Neural progenitor cell (in vitro differentiated cells): ENCODE measurements at regions not wholly inside any gene's neighbourhood (a gene's known extent, or its start where the extent isn't known, plus 50 kb on each side); places are given as distances from the start of the nearest gene placed in this dataset.

Experiments
- EZH2 ChIP-seq: fragments of 200-600 bp; sonication (generic); IDR thresholded peaks from 2 replicates; pipeline ENCODE4 v1.6.1; 2017; ENCODE audit warnings: antibody characterized with exemption, mild to moderate bottlenecking, moderate library complexity
- EZH2phosphoT487 ChIP-seq: fragments of 200-600 bp; sonication (generic); IDR thresholded peaks from 2 replicates; pipeline ENCODE4 v1.6.1; 2017; ENCODE audit warnings: antibody characterized with exemption
- TF ChIP-seq, protein P1 (sequence below): fragments of 200-600 bp; sonication (generic); IDR thresholded peaks from 2 replicates; pipeline ENCODE4 v1.5.1; 2017; ENCODE audit warnings: antibody characterized with exemption, mild to moderate bottlenecking

- TF ChIP-seq, protein P1, sequence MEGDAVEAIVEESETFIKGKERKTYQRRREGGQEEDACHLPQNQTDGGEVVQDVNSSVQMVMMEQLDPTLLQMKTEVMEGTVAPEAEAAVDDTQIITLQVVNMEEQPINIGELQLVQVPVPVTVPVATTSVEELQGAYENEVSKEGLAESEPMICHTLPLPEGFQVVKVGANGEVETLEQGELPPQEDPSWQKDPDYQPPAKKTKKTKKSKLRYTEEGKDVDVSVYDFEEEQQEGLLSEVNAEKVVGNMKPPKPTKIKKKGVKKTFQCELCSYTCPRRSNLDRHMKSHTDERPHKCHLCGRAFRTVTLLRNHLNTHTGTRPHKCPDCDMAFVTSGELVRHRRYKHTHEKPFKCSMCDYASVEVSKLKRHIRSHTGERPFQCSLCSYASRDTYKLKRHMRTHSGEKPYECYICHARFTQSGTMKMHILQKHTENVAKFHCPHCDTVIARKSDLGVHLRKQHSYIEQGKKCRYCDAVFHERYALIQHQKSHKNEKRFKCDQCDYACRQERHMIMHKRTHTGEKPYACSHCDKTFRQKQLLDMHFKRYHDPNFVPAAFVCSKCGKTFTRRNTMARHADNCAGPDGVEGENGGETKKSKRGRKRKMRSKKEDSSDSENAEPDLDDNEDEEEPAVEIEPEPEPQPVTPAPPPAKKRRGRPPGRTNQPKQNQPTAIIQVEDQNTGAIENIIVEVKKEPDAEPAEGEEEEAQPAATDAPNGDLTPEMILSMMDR: no peak
- TF ChIP-seq EZH2phosphoT487 (no peak), EZH2 (no peak)
Observed at GRCh38 chr6:101003075-101003474, 121.9 kb upstream of the ASCC3 start.
